H1 (cell line): ENCODE measurements at regions not wholly inside any gene's neighbourhood (a gene's known extent, or its start where the extent isn't known, plus 50 kb on each side); places are given as distances from the start of the nearest gene placed in this dataset.

ENCODE experiments used
- CTCF ChIA-PET: fragments of 300-600 bp; sonication (Branson Sonifier 250); formaldehyde crosslinking; loops from one replicate; lab custom pipeline; 2021; ENCODE audit not compliant: partially characterized antibody; lab: Charles Lee
- POLR2A ChIA-PET: fragments of 300-600 bp; sonication (Branson Sonifier 250); formaldehyde crosslinking; loops from one replicate; lab custom pipeline; 2021; ENCODE audit warnings: inconsistent platforms; ENCODE audit not compliant: partially characterized antibody; lab: Charles Lee
- DNase-seq, 2 experiments: peaks; one replicate each; pipeline versions ENCODE4 v3.0.0 to v3.0.0-alpha.2; 2010 to 2022; ENCODE audit warnings: low spot score in 2 of 2, low read depth in 1 of 2, mixed read lengths in 1 of 2
- FAIRE-seq: peaks from 2 replicates; lab custom pipeline; 2011; peaks lifted over from hg19 to GRCh38; lab: Jason Lieb, UNC
- H2AFZ ChIP-seq: 2 replicates; pipeline ENCODE4 v1.8.1; 2012; ENCODE audit warnings: low read length, inconsistent platforms
- H2AK5ac ChIP-seq: 2 replicates; pipeline ENCODE4 v1.6.1; 2013; ENCODE audit warnings: low read depth, low read length
- H2BK120ac ChIP-seq: replicated peaks from 2 replicates; pipeline ENCODE3; 2013; ENCODE audit warnings: low read depth, low read length, inconsistent platforms
- H2BK12ac ChIP-seq: 2 replicates; pipeline ENCODE4 v1.6.1; 2013; ENCODE audit warnings: low read depth, low read length
- H2BK15ac ChIP-seq: 2 replicates; pipeline ENCODE4 v1.6.1; 2013; ENCODE audit warnings: low read length
- H2BK20ac ChIP-seq: 2 replicates; pipeline ENCODE4 v1.6.1; 2013; ENCODE audit warnings: low read length
- H2BK5ac ChIP-seq: 2 replicates; pipeline ENCODE4 v1.6.1; 2013; ENCODE audit warnings: low read depth, low read length
- H3K14ac ChIP-seq: 2 replicates; pipeline ENCODE4 v1.6.1; 2013; ENCODE audit warnings: inconsistent platforms; ENCODE audit not compliant: insufficient read length
- H3K18ac ChIP-seq: 2 replicates; pipeline ENCODE4 v1.6.1; 2013; ENCODE audit warnings: low read length; ENCODE audit errors: extremely low read depth
- H3K23ac ChIP-seq: 2 replicates; pipeline ENCODE4 v1.6.1; 2013; ENCODE audit warnings: inconsistent platforms; ENCODE audit not compliant: insufficient read length
- H3K23me2 ChIP-seq: 2 replicates; pipeline ENCODE4 v1.6.1; 2013; ENCODE audit warnings: low read depth, low read length
- H3K27ac ChIP-seq: 2 replicates; pipeline ENCODE4 v1.6.1; 2011; ENCODE audit warnings: low read depth, low read length, inconsistent platforms
- H3K27me3 ChIP-seq, 4 experiments: replicated peaks in 1 of 4; 1 replicate in 1 of 4; 2 replicates in 3 of 4; pipeline versions ENCODE4 v1.6.1 to v1.8.1; 2011 to 2013; ENCODE audit warnings: low read length in 3 of 4, mild to moderate bottlenecking in 3 of 4, inconsistent platforms in 2 of 4, mixed read lengths in 2 of 4, moderate library complexity in 1 of 4; ENCODE audit not compliant: control insufficient read depth in 3 of 4, insufficient read depth in 3 of 4; ENCODE audit errors: extremely low read depth in 1 of 4
- H3K36me3 ChIP-seq, 4 experiments: 2 replicates each; pipeline versions ENCODE4 v1.6.1 to v1.8.1; 2011 to 2013; ENCODE audit warnings: mild to moderate bottlenecking in 4 of 4, low read length in 3 of 4, moderate library complexity in 2 of 4, control low read depth in 1 of 4, inconsistent platforms in 1 of 4; ENCODE audit not compliant: insufficient read depth in 4 of 4, control insufficient read depth in 2 of 4
- H3K4ac ChIP-seq: replicated peaks from 2 replicates; pipeline ENCODE3; 2013; ENCODE audit warnings: low read length, low read depth, mixed read lengths, inconsistent platforms; ENCODE audit not compliant: insufficient read length
- H3K4me1 ChIP-seq, 4 experiments: replicated peaks in 1 of 4; 1 replicate in 1 of 4; 2 replicates in 3 of 4; pipeline versions ENCODE4 v1.6.1 to v1.8.1; 2011 to 2013; ENCODE audit warnings: low read length in 3 of 4, inconsistent platforms in 2 of 4, mixed read lengths in 1 of 4; ENCODE audit not compliant: insufficient read depth in 4 of 4, control insufficient read depth in 3 of 4
- H3K4me2 ChIP-seq, 2 experiments: 2 replicates each; pipeline versions ENCODE4 v1.6.1 to v1.8.1; 2011 to 2013; ENCODE audit warnings: low read depth in 2 of 2, low read length in 2 of 2, control low read depth in 1 of 2, inconsistent platforms in 1 of 2, mild to moderate bottlenecking in 1 of 2; ENCODE audit not compliant: insufficient read depth in 1 of 2
- H3K4me3 ChIP-seq, 4 experiments: fragments of 200-600, 300-600 bp in 1 of 4; sonication (generic), shearing (Covaris generic), sonication (Bioruptor Twin) in 1 of 4; 2 replicates each; pipeline versions ENCODE4 v1.5.1 to v1.8.1; 2011 to 2016; ENCODE audit warnings: low read length in 4 of 4, low read depth in 3 of 4, control low read depth in 2 of 4, inconsistent platforms in 2 of 4, mild to moderate bottlenecking in 2 of 4, mixed read lengths in 1 of 4, moderate library complexity in 1 of 4; ENCODE audit not compliant: insufficient read depth in 2 of 4; ENCODE audit errors: extremely low read depth in 1 of 4
- H3K56ac ChIP-seq: replicated peaks from 2 replicates; pipeline ENCODE3; 2013; ENCODE audit warnings: low read depth, mild to moderate bottlenecking, mixed read lengths, low read length, inconsistent platforms; ENCODE audit not compliant: insufficient read length
- H3K79me1 ChIP-seq: 2 replicates; pipeline ENCODE4 v1.6.1; 2013; ENCODE audit warnings: low read depth, low read length, control low read depth
- H3K79me2 ChIP-seq, 2 experiments: 2 replicates each; pipeline versions ENCODE4 v1.6.1 to v1.8.1; 2012 to 2013; ENCODE audit warnings: low read length in 2 of 2, mild to moderate bottlenecking in 2 of 2, inconsistent platforms in 1 of 2; ENCODE audit not compliant: insufficient read depth in 2 of 2, control insufficient read depth in 1 of 2
- H3K9ac ChIP-seq, 4 experiments: replicated peaks in 1 of 4; 1 replicate in 1 of 4; 2 replicates in 3 of 4; pipeline versions ENCODE4 v1.6.1 to v1.8.1; 2011 to 2013; ENCODE audit warnings: low read depth in 3 of 4, low read length in 3 of 4, control low read depth in 2 of 4, mild to moderate bottlenecking in 2 of 4, moderate library complexity in 2 of 4, inconsistent platforms in 1 of 4; ENCODE audit errors: extremely low read depth in 1 of 4
- H3K9me3 ChIP-seq, 2 experiments: 2 replicates each; pipeline versions ENCODE4 v1.6.1 to v1.8.1; 2012 to 2013; ENCODE audit warnings: mild to moderate bottlenecking in 2 of 2, moderate library complexity in 2 of 2, control low read depth in 1 of 2, inconsistent platforms in 1 of 2, low read depth in 1 of 2, low read length in 1 of 2, mixed read lengths in 1 of 2; ENCODE audit not compliant: insufficient read depth in 2 of 2
- H4K20me1 ChIP-seq, 2 experiments: replicated peaks in 1 of 2; 2 replicates each; pipeline versions ENCODE3 to v1.8.1; 2011 to 2013; ENCODE audit warnings: inconsistent platforms in 2 of 2, low read length in 2 of 2, mild to moderate bottlenecking in 1 of 2; ENCODE audit not compliant: insufficient read depth in 2 of 2, control insufficient read depth in 1 of 2
- H4K5ac ChIP-seq: 2 replicates; pipeline ENCODE4 v1.6.1; 2013; ENCODE audit warnings: low read length, low read depth, mixed read lengths, inconsistent platforms; ENCODE audit not compliant: insufficient read length
- H4K8ac ChIP-seq: 2 replicates; pipeline ENCODE4 v1.8.0; 2013; ENCODE audit warnings: mild to moderate bottlenecking, moderate library complexity, low read length, inconsistent platforms; ENCODE audit not compliant: insufficient read depth; ENCODE audit errors: extremely low read depth
- H4K91ac ChIP-seq: replicated peaks from 2 replicates; pipeline ENCODE3; 2013; ENCODE audit warnings: low read length, mixed read lengths, inconsistent platforms; ENCODE audit not compliant: insufficient read length
- ASH2L ChIP-seq: fragments of 200-600, 300-600 bp; sonication (generic); IDR thresholded peaks from one replicate; pipeline ENCODE4 v1.7.1; 2017; ENCODE audit warnings: low read length
- CBX8 ChIP-seq: fragments of 300-800, 300-1000 bp; sonication (generic); IDR thresholded peaks from 2 replicates; pipeline ENCODE4 v1.7.1; 2016; ENCODE audit warnings: low read depth, low read length, borderline replicate concordance
- CHD2 ChIP-seq: IDR thresholded peaks from 2 replicates; pipeline ENCODE4 v1.6.1; 2012; ENCODE audit warnings: low read length, improper control_type of control experiment
- FOSL1 ChIP-seq: IDR thresholded peaks from 2 replicates; pipeline ENCODE4 v1.6.1; 2011; ENCODE audit warnings: mild to moderate bottlenecking, low read depth, low read length, moderate library complexity; ENCODE audit not compliant: insufficient read depth
- POLR2A ChIP-seq, 2 experiments: IDR thresholded peaks; 1 replicate in 1 of 2; 2 replicates in 1 of 2; pipeline ENCODE4 v1.6.1; 2011; ENCODE audit warnings: low read depth in 2 of 2, low read length in 2 of 2, mild to moderate bottlenecking in 2 of 2; ENCODE audit errors: control extremely low read depth in 1 of 2
- POLR2AphosphoS5 ChIP-seq: IDR thresholded peaks from 2 replicates; pipeline ENCODE4 v1.6.1; 2011; ENCODE audit warnings: low read depth, low read length
- RAD21 ChIP-seq, 2 experiments: IDR thresholded peaks in 1 of 2; conservative IDR thresholded peaks in 1 of 2; 2 replicates each; pipeline ENCODE4 v1.6.1; 2011; ENCODE audit warnings: low read depth in 2 of 2, low read length in 2 of 2, improper control_type of control experiment in 1 of 2, inconsistent platforms in 1 of 2, mild to moderate bottlenecking in 1 of 2, moderate library complexity in 1 of 2
- RBBP5 ChIP-seq: IDR thresholded peaks from 2 replicates; pipeline ENCODE4 v1.7.1; 2012; ENCODE audit warnings: low read depth, mild to moderate bottlenecking, inconsistent platforms, low read length, moderate library complexity, borderline replicate concordance
- RXRA ChIP-seq: IDR thresholded peaks from 2 replicates; pipeline ENCODE4 v1.6.1; 2011; ENCODE audit warnings: low read depth, mild to moderate bottlenecking, low read length, moderate library complexity; ENCODE audit not compliant: insufficient read depth
- SAP30 ChIP-seq: fragments of 300-600 bp; sonication (generic); IDR thresholded peaks from 2 replicates; pipeline ENCODE4 v1.7.1; 2012; ENCODE audit warnings: low read length, moderate library complexity, mild to moderate bottlenecking, inconsistent platforms; ENCODE audit not compliant: insufficient read depth, insufficient replicate concordance
- SIN3A ChIP-seq, 2 experiments: IDR thresholded peaks in 1 of 2; conservative IDR thresholded peaks in 1 of 2; 2 replicates each; pipeline ENCODE4 v1.6.1; 2011 to 2012; ENCODE audit warnings: low read length in 2 of 2, improper control_type of control experiment in 1 of 2, low read depth in 1 of 2, mild to moderate bottlenecking in 1 of 2
- SP2 ChIP-seq: IDR thresholded peaks from 2 replicates; pipeline ENCODE4 v1.6.1; 2012; ENCODE audit warnings: mild to moderate bottlenecking, low read length, inconsistent platforms
- SP4 ChIP-seq: IDR thresholded peaks from 2 replicates; pipeline ENCODE4 v1.6.1; 2012; ENCODE audit warnings: low read length, inconsistent platforms
- SRF ChIP-seq: IDR thresholded peaks from 2 replicates; pipeline ENCODE4 v1.6.1; 2011; ENCODE audit warnings: mild to moderate bottlenecking, low read depth, low read length, moderate library complexity
- TAF1 ChIP-seq: IDR thresholded peaks from 2 replicates; pipeline ENCODE4 v1.6.1; 2011; ENCODE audit warnings: mild to moderate bottlenecking, low read depth, low read length
- TBP ChIP-seq: IDR thresholded peaks from 2 replicates; pipeline ENCODE4 v1.6.1; 2011; ENCODE audit warnings: low read depth, low read length, improper control_type of control experiment
- WGBS, 2 experiments: shearing (Covaris generic) in 1 of 2; methylation state at CpG; one replicate each; pipeline versions ENCODE4 v1.1.6 to v1.1.7; 2013 to 2015; ENCODE audit warnings: low lambda C conversion rate in 2 of 2, mixed read lengths in 2 of 2, inconsistent platforms in 1 of 2, low coverage in 1 of 2, missing lambda C conversion rate in 1 of 2; ENCODE audit not compliant: insufficient replicate concordance in 2 of 2, insufficient coverage in 1 of 2, insufficient read length in 1 of 2; ENCODE audit errors: extremely low coverage in 1 of 2, missing lambda C conversion rate in 1 of 2; 5-methylcytosine and 5-hydroxymethylcytosine counted together

GRCh38 chr12:78680596-78680995 lies 184.0 kb upstream of the SYT1 start:
- no peaks in the 10 kb centered on the region for H4K20me1 ChIP-seq
- H3K4me2 ChIP-seq = no peak overlapping the region
- H2BK120ac ChIP-seq = no peak overlapping the region
- no peak overlapping the region for H2BK12ac ChIP-seq
- H3K4me3 ChIP-seq = no peak overlapping the region
- CTCF ChIA-PET = interaction anchor here (0.6 to 0.8 kb wide), 2 partner anchors 8 to 441 kb away, joined by 3 read pairs; no protein-coding TSS in a partner anchor
- no peak overlapping the region for H2BK5ac ChIP-seq
- no peaks in the 10 kb centered on the region for H3K27me3 ChIP-seq
- no peak overlapping the region for H2BK20ac ChIP-seq
- H4K91ac ChIP-seq = no peak overlapping the region
- no peak overlapping the region for H3K56ac ChIP-seq
- no peak overlapping the region for H2AK5ac ChIP-seq
- H3K9ac ChIP-seq = no peak overlapping the region
- no peak overlapping the region for H3K14ac ChIP-seq
- H3K36me3 ChIP-seq = no peaks in the 10 kb centered on the region
- H3K4ac ChIP-seq = no peak overlapping the region
- no peaks in the 10 kb centered on the region for H3K4me1 ChIP-seq
- no peak overlapping the region for H3K18ac ChIP-seq
- no peak overlapping the region for H4K8ac ChIP-seq
- no peaks in the 10 kb centered on the region for H3K79me2 ChIP-seq
- FAIRE-seq (no peak), DNase-seq (no peak)
- no peak overlapping the region for H2BK15ac ChIP-seq
- POLR2A ChIA-PET = no interaction called here
- no peaks in the 10 kb centered on the region for H3K9me3 ChIP-seq
- H2AFZ ChIP-seq = no peak overlapping the region
- no peak overlapping the region for H3K23ac ChIP-seq
- no peak overlapping the region for H4K5ac ChIP-seq
- no peaks in the 10 kb centered on the region for H3K23me2 ChIP-seq
- 88% methylated on average over 4 of the region's 4 CpGs; no CpG with 5 or more reads in 1 of the 2 experiments for WGBS, 2 experiments
- no peak overlapping the region for H3K27ac ChIP-seq
- H3K79me1 ChIP-seq = no peaks in the 10 kb centered on the region
- TF ChIP-seq ASH2L (no peak), SIN3A (conservative IDR thresholded peaks at IDR 0.05 in 1 of 2, IDR thresholded peaks at IDR 0.05 in 1 of 2; ENCODE audit: low read depth in 1 of 2, low read length in 2 of 2) (no peak), RBBP5 (no peak), SRF (no peak), CBX8 (no peak), FOSL1 (no peak), TBP (no peak), TAF1 (no peak), SP4 (no peak), SAP30 (no peak), SP2 (no peak), RAD21 (IDR thresholded peaks at IDR 0.05 in 1 of 2, conservative IDR thresholded peaks at IDR 0.05 in 1 of 2; ENCODE audit: low read depth in 2 of 2, low read length in 2 of 2) (no peak), CHD2 (no peak), RXRA (no peak), POLR2AphosphoS5 (no peak), POLR2A (IDR thresholded peaks at IDR 0.05; ENCODE audit: control extremely low read depth in 1 of 2, low read depth in 2 of 2, low read length in 2 of 2) (no peak)
